ENCODE measurements at regions not wholly inside any gene's neighbourhood (a gene's known extent, or its start where the extent isn't known, plus 50 kb on each side); places are given as distances from the start of the nearest gene placed in this dataset.

- Histone ChIP-seq H3K79me2 (ENCODE audit: insufficient read depth, low read length) (no peaks in the 10 kb centered on the region), H3K9ac (ENCODE audit: insufficient read depth, low read depth, low read length) (no peak overlapping the region)
- FAIRE-seq = no peak
Observed at GRCh38 chr22:49216579-49216978, 611.1 kb downstream of the BRD1 start.

GRCh38 chr22:49215840-49216239 is 611.8 kb downstream of the BRD1 start:
- no peaks in the 10 kb centered on the region for H4K20me1 ChIP-seq (ENCODE audit: insufficient read depth, low read length)
- ATAC-seq (no peak), DNase-seq (ENCODE audit: low spot score) (no peak), FAIRE-seq (no peak)
- H3K9me3 ChIP-seq (ENCODE audit: low read length) = peaks cover 22% of the 10 kb centered on the region
- TF ChIP-seq MTERF4 (CRISPR knock-in tag; IDR thresholded peaks at IDR 0.05) = no peak
- TF ChIP-seq IKZF5 (CRISPR knock-in tag; IDR thresholded peaks at IDR 0.05) = no peak
- no peak for TF ChIP-seq PHF8 (CRISPR knock-in tag; IDR thresholded peaks at IDR 0.05)
- no peak for TF ChIP-seq POLR2A (IDR thresholded peaks at IDR 0.05; ENCODE audit: insufficient read depth in 1 of 2, low read depth in 2 of 2, low read length in 2 of 2)
- no peak for TF ChIP-seq MEF2D (CRISPR knock-in tag; IDR thresholded peaks at IDR 0.05)
- no peak overlapping the region for H2AFZ ChIP-seq (ENCODE audit: low read length)
- H3K79me2 ChIP-seq (ENCODE audit: insufficient read depth, low read length) = no peaks in the 10 kb centered on the region
- in situ Hi-C loops (cut with HindIII; ENCODE audit: extremely low pct_ligation_motif_present, low pct_unique_long_range_greater_than_20kb) = no loop called here
- no peak overlapping the region for H3K4me3 ChIP-seq (replicated peaks in 1 of 3; ENCODE audit: insufficient read depth in 1 of 3, low read depth in 2 of 3, low read length in 3 of 3)
- 6% methylated on average over 7 of the region's 9 CpGs for WGBS (ENCODE audit: low lambda C conversion rate)
- intact Hi-C loops (cut with micrococcal nuclease; ENCODE audit: unreplicated experiment) = no loop called here
- no peak overlapping the region for H3K4me2 ChIP-seq (ENCODE audit: low read depth, low read length)
- ChIA-PET CTCF (ENCODE audit: low intra/inter-chr PET ratio, low total read pairs) (no interaction called here), POLR2A (no interaction called here)
- no peak overlapping the region for H3K27ac ChIP-seq (ENCODE audit: extremely low read length, insufficient read depth, low read length)
- H3K27me3 ChIP-seq (ENCODE audit: control insufficient read depth in 1 of 2, insufficient read depth in 2 of 2, low read length in 2 of 2) = peaks cover 0 to 2% of the 10 kb centered on the region in 2 experiments; a peak in 1 of 5 replicates
- H3K9ac ChIP-seq (ENCODE audit: insufficient read depth, low read depth, low read length) = no peak overlapping the region
- H3K36me3 ChIP-seq (replicated peaks in 1 of 2; ENCODE audit: control insufficient read depth in 1 of 2, insufficient read depth in 2 of 2, low read length in 2 of 2) = no peaks in the 10 kb centered on the region
- BruUV-seq (replicated peaks) = no TSS peak
- no peaks in the 10 kb centered on the region for H3K4me1 ChIP-seq (ENCODE audit: insufficient read depth, low read length)

More at GRCh38 chr22:49216579-49216978, 611.1 kb downstream of the BRD1 start:
- TF ChIP-seq ZNF558 (CRISPR knock-in tag; IDR thresholded peaks at IDR 0.05; ENCODE audit: borderline replicate concordance) = no peak
- no peak for TF ChIP-seq HDAC1 (CRISPR knock-in tag; IDR thresholded peaks at IDR 0.05)
- TF ChIP-seq RARA (CRISPR knock-in tag; IDR thresholded peaks at IDR 0.05) = no peak
- no peak for TF ChIP-seq SKIL (CRISPR knock-in tag; IDR thresholded peaks at IDR 0.05; ENCODE audit: borderline replicate concordance)
- no peak overlapping the region for H3K4me3 ChIP-seq (replicated peaks in 1 of 3; ENCODE audit: insufficient read depth in 1 of 3, low read depth in 2 of 3, low read length in 3 of 3)
- no peaks in the 10 kb centered on the region for H3K36me3 ChIP-seq (replicated peaks in 1 of 2; ENCODE audit: control insufficient read depth in 1 of 2, insufficient read depth in 2 of 2, low read length in 2 of 2)
- no peak for DNase-seq (ENCODE audit: low spot score)
- ChIA-PET CTCF (ENCODE audit: low intra/inter-chr PET ratio, low total read pairs) (no interaction called here), POLR2A (no interaction called here)
- no peaks in the 10 kb centered on the region for H4K20me1 ChIP-seq (ENCODE audit: insufficient read depth, low read length)
- H3K27ac ChIP-seq (ENCODE audit: extremely low read length, insufficient read depth, low read length) = no peak overlapping the region
- H2AFZ ChIP-seq (ENCODE audit: low read length) = no peak overlapping the region
- intact Hi-C loops (cut with micrococcal nuclease; ENCODE audit: unreplicated experiment) = no loop called here
- H3K27me3 ChIP-seq (ENCODE audit: control insufficient read depth in 1 of 2, insufficient read depth in 2 of 2, low read length in 2 of 2) = peaks cover 0 to 2% of the 10 kb centered on the region in 2 experiments; a peak in 1 of 5 replicates
- in situ Hi-C loops (cut with HindIII; ENCODE audit: extremely low pct_ligation_motif_present, low pct_unique_long_range_greater_than_20kb) = no loop called here
- H3K9me3 ChIP-seq (ENCODE audit: low read length) = peaks cover 22% of the 10 kb centered on the region
- H3K4me1 ChIP-seq (ENCODE audit: insufficient read depth, low read length) = no peaks in the 10 kb centered on the region
- 0% methylated on average over 1 of the region's 5 CpGs for WGBS (ENCODE audit: low lambda C conversion rate)
- ATAC-seq = no peak
- no peak overlapping the region for H3K4me2 ChIP-seq (ENCODE audit: low read depth, low read length)
- BruUV-seq (replicated peaks) = no TSS peak

Measured in HepG2 (cell line).